HG03460 (cell line): ENCODE measurements at regions not wholly inside any gene's neighbourhood (a gene's known extent, or its start where the extent isn't known, plus 50 kb on each side); places are given as distances from the start of the nearest gene placed in this dataset.
"Not testable (repeated sequence)": the region's sequence is repeated elsewhere in the genome, so short reads cannot be mapped to it uniquely, and the experiment has no call there.

Experiments
- ATAC-seq: cut with Tn5 transposase; IDR thresholded peaks from one replicate; pipeline ENCODE4 v1.9.1; 2021; ENCODE audit not compliant: unreplicated experiment

DNA sequence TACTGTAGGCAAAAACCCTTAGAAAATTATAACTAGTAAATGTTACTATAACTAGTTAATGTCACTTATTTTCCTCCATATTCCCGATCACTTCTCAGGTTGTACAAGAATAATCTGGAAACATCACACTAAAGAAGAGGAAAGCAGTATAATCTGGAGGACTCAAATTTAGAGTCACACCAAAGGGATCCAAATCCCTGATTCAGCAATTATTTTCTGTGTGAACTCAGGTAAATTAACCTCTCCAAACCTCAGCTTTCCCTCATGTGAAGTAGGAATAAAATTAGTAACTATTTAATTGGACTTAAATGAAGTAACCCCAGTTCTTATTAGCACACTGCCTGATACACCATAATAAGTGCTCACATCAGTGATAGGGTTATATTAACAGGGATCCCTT lies 170.1 kb upstream of the NECTIN3 start:
- no peak for ATAC-seq

DNA sequence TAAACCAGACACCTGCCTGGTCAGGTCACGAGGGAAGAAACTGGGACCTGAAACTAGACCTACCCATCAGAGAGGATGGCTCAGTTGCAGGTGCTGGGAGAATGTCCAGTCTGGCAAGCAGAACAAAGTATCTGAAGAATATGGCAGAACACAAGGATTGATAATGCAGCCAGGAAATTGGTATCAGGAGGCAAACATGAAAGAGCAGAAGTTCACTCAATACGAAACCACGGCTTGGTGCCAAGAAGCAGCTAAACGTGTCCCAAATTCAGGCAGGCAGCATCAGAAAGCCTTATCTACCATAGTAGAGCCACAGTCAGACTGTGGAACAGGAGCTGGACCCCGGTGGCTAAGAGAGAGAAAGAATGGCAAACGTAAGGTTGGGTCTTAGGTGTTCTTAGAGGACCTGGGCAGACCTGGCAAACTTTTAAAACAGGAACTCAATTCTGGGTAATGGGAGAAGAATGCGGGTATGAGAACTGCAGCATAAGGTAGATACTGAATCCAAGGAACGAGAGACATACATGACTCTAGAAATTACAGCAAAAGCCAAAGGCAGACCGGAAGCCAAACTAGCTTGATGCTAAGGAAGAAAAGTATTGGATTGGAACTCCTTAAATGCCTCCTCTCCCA lies 169.0 kb upstream of the NECTIN3 start:
- ATAC-seq, result no peak

GRCh38 chr3:110903771-110904519 lies 167.7 kb upstream of the NECTIN3 start:
- no peak for ATAC-seq

DNA sequence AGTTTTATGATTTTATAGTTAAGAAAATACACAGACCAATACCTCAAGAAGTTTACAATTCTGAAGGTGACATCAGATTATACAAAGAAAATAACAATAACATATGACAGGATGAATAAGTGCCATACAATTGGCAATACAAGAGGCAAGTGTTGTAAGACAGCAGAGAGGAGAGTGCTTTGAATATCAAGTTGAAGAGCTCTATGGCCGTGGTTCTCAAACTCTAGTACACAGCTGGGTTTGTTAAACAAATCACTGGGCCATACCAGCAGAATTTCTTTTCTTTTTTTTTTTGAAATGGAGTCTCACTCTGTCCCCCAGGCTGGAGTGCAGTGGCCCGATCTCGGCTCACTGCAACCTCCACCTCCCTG lies 167.1 kb upstream of the NECTIN3 start:
- ATAC-seq, result no peak

GRCh38 chr3:110905121-110905520 lies 166.5 kb upstream of the NECTIN3 start:
- ATAC-seq, result no peak

- no peak for ATAC-seq
These were observed 161.8 kb upstream of the NECTIN3 start for GRCh38 chr3:110909839-110910238.

- no peak for ATAC-seq
These were observed 161.2 kb upstream of the NECTIN3 start for GRCh38 chr3:110910346-110910955.

GRCh38 chr3:110918963-110919362 lies 152.7 kb upstream of the NECTIN3 start:
- ATAC-seq, result no peak

DNA sequence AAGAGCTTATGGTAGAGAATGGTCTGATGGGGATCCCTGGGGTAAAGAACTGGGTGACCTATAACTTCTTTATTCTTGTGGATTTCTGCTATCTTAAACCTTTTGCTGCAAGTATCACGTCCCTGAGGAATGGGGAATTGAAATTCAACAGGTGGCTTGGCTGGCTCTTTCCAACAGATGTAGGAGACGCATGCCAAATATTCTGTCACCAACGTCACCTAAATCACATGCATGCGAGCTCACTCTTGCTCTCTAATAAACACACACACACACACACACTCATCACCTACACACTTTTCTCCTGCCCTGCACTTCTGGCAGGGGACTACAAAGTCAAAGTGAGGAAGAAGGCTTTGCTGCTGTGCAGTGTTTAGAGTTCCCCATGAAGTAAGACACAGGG lies 145.8 kb upstream of the NECTIN3 start:
- no peak for ATAC-seq

DNA sequence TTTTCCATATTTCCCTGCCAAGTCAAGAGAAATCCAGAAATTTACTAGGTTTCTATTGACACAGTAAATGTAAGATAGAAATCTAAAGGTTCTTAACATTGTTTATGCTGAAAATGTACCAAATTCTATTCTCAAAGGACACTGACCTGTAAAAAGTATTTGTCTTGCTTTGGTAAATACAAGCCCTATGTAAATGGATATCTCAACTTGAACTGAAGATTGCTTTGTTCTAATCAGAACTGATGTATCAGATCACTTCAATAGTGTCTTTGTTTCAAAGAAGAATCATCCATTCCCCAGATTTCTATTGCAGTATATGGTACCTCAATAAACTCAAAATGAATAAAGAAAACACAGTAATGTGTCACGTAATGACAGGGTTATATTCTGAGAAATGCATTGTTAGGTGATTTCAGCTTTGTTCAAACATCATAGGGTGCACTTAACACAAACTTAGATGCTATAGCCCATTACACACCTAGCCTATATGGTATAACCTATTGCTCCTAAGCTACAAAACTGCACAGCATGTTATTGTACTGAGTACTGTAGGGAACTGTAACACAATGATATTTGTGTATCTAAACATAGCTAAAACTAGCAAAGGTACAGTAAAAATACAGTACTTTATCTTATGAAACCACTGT lies 143.5 kb upstream of the NECTIN3 start:
- ATAC-seq, result no peak

DNA sequence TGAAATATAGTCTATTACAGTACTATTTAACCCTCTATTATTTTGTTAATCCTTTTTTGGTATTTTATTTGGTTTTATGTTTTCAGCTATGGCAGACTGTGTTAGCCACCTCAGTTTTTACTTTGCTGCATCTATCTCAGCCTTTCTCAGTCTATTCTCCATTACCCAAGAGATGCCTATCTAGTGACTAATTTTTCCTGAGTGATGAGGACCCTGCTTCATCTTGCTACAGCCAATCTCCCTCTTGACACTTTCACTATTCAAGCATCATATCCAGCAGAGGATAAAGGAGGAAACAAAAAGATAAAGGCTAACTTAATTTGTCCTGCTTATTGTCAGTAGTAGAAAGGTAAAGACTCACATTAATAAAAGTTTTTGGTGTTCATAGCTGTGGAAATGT lies 141.8 kb upstream of the NECTIN3 start:
- no peak for ATAC-seq

DNA sequence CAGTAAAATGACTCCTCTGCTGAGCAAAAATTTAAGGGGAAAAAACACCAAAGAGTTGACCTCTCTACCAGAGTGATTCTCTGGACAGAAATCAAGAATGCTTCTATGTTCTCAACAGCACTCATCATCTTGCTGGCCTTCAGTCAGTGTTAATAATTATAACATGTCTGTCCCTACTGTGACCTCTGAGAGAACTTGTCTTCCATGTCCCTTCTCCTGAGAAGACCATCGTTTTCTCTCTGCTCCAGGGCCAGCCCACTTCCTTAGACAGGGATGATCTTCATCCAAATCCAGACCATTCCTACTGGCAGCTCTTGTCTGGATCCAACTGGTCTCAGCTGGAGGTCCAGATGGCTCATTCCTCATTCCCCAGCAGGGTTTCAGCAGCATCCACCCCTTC lies 139.0 kb upstream of the NECTIN3 start:
- ATAC-seq, result no peak

DNA sequence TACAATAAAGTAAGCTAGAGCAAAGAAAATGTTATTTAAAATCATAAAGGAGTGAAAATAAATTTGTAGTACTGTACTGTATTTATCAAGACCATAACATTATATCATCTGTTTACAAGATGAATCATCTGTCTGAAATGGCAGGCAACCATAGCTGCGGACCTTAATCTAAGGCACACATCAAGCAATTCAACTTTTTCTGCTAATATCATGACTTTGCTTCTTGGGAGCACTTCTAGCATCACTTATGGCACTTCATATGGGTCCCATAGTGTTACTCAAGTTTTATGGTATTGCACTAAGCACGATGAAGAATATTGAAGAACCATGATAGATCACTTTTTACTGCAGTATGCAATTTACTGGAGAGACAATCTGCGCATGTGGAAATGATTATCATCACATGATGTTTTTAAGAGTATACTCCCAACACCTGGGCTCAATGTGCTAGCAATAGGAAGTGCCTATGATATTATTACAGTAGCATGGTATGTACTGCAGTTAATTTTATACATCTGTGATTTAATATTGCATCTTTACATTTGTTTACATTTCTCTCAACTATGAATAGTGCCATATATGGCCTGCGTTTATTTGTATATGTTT lies 137.7 kb upstream of the NECTIN3 start:
- no peak for ATAC-seq

GRCh38 chr3:110938629-110939028 lies 133.0 kb upstream of the NECTIN3 start:
- ATAC-seq, result no peak

DNA sequence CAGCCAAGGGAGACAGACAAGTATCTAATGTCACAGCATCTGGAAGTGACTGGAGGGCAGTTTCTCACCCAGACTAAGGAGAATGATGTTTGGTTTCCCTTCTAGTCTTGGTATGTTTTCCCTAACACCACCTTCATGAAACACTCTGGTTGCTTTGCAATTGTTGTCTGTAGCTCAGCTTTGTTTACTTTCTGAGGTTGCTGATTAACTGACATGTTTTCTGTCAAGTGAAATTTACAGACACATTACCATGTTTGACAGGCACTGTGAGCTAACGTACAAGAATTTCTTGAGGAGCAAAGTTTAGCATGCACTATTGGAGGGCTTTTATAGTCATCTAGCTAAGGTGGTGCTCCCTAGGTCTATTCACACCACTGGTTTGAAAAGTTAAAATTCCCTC lies 131.6 kb upstream of the NECTIN3 start:
- no peak for ATAC-seq

DNA sequence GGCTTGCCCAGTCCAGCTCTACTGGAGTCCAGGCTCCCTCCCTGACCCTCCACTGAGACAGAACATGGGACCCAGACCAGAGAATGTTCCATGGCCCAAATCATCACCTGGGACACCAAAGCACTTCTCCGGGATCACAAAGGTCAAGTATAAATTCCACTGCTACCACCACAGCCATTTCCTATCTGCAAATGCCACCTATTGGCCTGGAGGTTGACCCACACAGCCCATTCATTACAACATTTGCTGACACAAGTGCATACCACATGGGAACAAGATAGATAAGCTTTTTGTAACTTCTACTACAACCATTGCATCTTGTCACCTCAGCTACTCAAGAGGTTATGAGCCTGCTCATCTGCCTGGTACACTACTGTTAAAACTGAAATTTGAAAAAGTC lies 126.8 kb upstream of the NECTIN3 start:
- ATAC-seq, result no peak

DNA sequence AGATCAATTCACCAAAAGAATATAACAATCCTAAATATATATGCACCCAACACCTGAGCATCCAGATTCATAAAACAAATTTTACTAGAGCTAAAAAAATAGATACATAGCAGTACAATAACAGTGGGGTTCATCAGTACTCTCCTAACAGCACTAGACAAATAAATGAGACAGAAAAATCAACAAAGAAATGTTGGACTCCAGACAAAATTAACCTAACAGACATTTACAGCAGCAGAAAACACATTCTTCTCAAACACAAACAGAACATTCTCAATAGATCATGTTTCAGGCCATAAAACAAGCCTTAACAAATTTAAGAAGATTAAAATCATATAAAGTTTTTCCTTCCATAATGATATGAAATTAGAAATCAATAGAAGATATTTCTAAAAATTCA lies 124.8 kb upstream of the NECTIN3 start:
- no peak for ATAC-seq

DNA sequence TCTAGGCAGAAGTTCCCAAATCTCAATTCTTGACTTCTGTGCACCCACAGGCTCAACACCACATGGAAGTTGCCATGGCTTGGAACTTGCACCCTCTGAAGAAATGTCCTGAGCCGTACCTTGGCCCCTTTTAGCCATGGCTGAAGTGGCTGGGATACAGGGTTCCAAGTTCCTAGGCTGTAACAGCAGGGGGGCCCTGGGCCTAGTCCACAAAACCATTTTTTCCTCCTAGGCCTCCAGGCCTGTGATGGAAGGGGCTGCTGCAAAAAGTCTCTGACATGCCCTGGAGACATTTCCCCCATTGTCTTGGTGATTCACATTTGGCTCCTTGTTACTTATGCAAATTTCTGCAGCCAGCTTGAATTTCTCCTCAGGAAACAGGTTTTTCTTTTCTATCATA lies 122.4 kb upstream of the NECTIN3 start:
- not testable (repeated sequence) for ATAC-seq

DNA sequence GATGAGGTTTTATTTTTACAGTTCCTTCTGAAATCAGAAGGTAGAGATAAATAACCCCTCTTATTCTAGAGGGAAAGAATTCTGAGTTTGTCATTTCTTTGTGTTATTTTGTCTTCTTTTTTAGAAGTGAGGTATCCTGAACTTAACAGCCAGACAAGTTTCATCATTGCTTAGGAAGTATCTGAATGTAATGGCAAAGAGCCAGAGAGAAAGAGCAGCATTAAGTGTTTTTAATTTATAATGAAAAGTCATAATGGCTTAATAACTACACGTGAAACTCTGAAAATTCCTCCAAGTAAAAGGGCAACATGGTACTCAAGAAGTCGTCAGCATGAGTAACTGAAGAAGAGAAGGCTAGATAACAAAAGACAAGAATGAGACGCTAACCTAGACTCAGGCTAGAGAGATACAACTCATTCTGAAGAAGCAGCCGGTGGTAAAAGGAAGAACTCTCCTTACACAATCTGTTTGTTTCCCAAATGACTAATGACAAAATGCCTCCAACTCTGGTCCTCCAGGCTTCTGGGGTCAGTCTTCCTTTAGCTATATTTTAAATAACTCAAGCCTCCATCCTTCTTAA lies 116.2 kb upstream of the NECTIN3 start:
- ATAC-seq, result no peak

- no peak for ATAC-seq
These were observed 115.5 kb upstream of the NECTIN3 start for GRCh38 chr3:110956081-110956480.
